LNCAP (cell line): ENCODE measurements at regions not wholly inside any gene's neighbourhood (a gene's known extent, or its start where the extent isn't known, plus 50 kb on each side); places are given as distances from the start of the nearest gene placed in this dataset.

Source experiments
- CTCF ChIP-seq: fragments of 450-650 bp; IDR thresholded peaks from 2 replicates; pipeline ENCODE4 v1.5.1; 2017; ENCODE audit warnings: mild to moderate bottlenecking

DNA sequence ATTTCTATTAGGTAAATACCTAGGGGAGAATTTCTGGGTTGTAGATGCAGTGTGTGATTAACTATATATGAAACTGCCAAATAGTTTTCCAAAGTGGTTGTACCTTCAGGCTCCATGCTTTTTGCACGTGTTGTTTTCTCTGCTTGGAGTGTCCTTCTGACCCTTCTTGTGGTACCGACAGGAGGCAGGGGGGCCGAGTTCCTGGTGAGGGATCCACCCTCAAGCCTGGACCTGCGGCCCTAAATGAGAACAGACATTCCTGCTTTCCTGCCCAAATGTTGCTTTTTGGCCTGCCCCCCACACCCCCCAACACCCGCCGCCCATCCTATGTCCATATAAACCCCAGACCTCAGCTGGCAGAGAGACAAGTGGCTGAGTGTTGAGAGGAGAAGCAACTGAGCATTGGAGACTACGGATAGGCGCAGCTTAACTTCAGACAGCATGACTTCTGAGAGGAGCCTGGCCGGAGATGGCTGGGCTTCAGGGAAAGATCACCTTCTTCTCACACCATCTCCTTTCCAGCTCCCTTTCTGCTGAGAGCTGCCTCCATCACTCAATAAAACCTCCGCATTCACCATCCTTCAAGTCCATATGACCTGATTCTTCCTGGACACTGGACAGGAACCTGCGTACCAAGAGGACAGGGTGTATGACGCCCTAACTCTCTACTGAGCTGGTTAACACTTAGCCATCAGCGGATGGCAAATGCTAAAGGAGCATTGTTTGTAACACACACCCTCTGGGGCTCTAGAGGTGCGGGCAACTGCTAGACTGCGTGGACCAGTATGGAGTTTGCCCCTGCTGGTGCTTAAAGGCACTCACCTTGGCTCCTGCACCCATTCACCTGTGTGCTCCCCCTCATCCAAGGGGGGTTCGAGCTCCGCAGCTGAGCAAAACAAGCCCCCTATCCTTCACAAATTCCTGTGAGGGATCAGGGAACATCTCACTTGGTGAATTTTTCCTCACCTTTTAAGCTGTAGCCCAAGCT, 194.7 kb upstream of the FBXO33 start:
- no peak for TF ChIP-seq CTCF

- TF ChIP-seq CTCF: no peak
Measured at GRCh38 chr14:39621678-39622077, 189.4 kb upstream of the FBXO33 start.

DNA sequence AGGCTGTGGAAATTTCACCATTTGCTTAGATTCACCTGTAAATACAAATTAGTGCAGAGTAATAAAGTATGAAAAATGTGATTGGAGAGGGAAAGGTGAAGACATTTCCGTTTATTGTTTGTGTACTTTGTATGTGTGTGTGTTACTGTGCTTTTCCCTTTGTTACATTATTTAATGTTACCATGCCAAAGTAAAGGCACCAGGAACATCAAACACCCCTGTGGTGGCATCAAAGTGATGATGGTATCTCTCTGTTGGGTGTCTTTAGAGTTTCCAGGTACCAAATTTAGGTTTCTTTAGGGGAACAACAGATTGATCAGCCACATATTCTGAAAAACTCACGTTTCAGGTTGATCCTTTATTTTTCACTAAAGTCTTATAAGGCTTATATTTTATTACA, 189.0 kb upstream of the FBXO33 start:
- TF ChIP-seq CTCF: no peak

DNA sequence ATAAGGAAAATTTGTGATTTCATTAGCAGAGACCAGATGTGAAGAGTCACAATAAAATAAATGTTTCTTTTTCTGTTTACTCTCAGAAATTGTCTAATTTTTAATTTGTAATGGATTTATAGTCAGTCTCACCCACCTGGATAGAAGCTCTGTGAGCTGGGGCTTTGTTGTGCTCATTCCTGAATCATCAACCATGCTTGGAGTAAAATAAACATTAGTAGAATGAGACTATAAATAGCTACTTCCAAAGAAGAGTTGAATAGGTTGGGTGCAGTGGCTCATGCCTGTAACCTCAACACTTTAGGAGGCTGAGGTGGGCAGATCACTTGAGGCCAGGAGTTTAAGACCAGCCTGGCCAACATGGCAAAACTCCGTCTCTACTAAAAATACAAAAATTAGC, 185.3 kb upstream of the FBXO33 start:
- no peak for TF ChIP-seq CTCF

- TF ChIP-seq CTCF: no peak
Measured at GRCh38 chr14:39615352-39615751, 183.1 kb upstream of the FBXO33 start.

- no peak for TF ChIP-seq CTCF
Measured at GRCh38 chr14:39614297-39614923, 182.2 kb upstream of the FBXO33 start.

GRCh38 chr14:39609119-39609518, 176.9 kb upstream of the FBXO33 start:
- TF ChIP-seq CTCF: no peak
